ENCODE measurements at regions not wholly inside any gene's neighbourhood (a gene's known extent, or its start where the extent isn't known, plus 50 kb on each side); places are given as distances from the start of the nearest gene placed in this dataset.
"Not testable (repeated sequence)": the region's sequence is repeated elsewhere in the genome, so short reads cannot be mapped to it uniquely, and the experiment has no call there.

- DNase-seq (ENCODE audit: low read depth): no peak
These were observed 248.7 kb downstream of the ABCC12 start for GRCh38 chr16:47907109-47907508.

- DNase-seq (ENCODE audit: low read depth): no peak
These were observed 250.0 kb downstream of the ABCC12 start for GRCh38 chr16:47905771-47906170.

- DNase-seq (ENCODE audit: low read depth): no peak
These were observed 251.1 kb downstream of the ABCC12 start for GRCh38 chr16:47904691-47905090.

- no peak for DNase-seq (ENCODE audit: low read depth)
These were observed 252.3 kb downstream of the ABCC12 start for GRCh38 chr16:47903470-47903869.

- not testable (repeated sequence) for DNase-seq (ENCODE audit: low read depth)
These were observed 258.7 kb downstream of the ABCC12 start for GRCh38 chr16:47897105-47897504.

- DNase-seq (ENCODE audit: low read depth): no peak
These were observed 260.6 kb downstream of the ABCC12 start for GRCh38 chr16:47895146-47895545.

GRCh38 chr16:47892999-47893398 lies 262.8 kb downstream of the ABCC12 start:
- DNase-seq (ENCODE audit: low read depth): no peak

- DNase-seq (ENCODE audit: low read depth): no peak
These were observed 267.1 kb downstream of the ABCC12 start for GRCh38 chr16:47888734-47889133.

- no peak for DNase-seq (ENCODE audit: low read depth)
These were observed 267.7 kb downstream of the ABCC12 start for GRCh38 chr16:47888142-47888541.

- no peak for DNase-seq (ENCODE audit: low read depth)
These were observed 268.3 kb downstream of the ABCC12 start for GRCh38 chr16:47887496-47887895.

GRCh38 chr16:47886631-47887415 lies 269.0 kb downstream of the ABCC12 start:
- DNase-seq (ENCODE audit: low read depth): no peak

- no peak for DNase-seq (ENCODE audit: low read depth)
These were observed 269.7 kb downstream of the ABCC12 start for GRCh38 chr16:47886139-47886538.

GRCh38 chr16:47885489-47885888 lies 270.3 kb downstream of the ABCC12 start:
- no peak for DNase-seq (ENCODE audit: low read depth)

GRCh38 chr16:47884116-47884725 lies 271.6 kb downstream of the ABCC12 start:
- DNase-seq (ENCODE audit: low read depth): no peak

- no peak for DNase-seq (ENCODE audit: low read depth)
These were observed 274.2 kb downstream of the ABCC12 start for GRCh38 chr16:47881574-47881973.

GRCh38 chr16:47880653-47881052 lies 275.1 kb downstream of the ABCC12 start:
- DNase-seq (ENCODE audit: low read depth): no peak

GRCh38 chr16:47877166-47877565 lies 278.6 kb downstream of the ABCC12 start:
- no peak for DNase-seq (ENCODE audit: low read depth)

GRCh38 chr16:47876511-47876910 lies 279.3 kb downstream of the ABCC12 start:
- no peak for DNase-seq (ENCODE audit: low read depth)

GRCh38 chr16:47873434-47873833 lies 282.4 kb downstream of the ABCC12 start:
- no peak for DNase-seq (ENCODE audit: low read depth)

- DNase-seq (ENCODE audit: low read depth): no peak
These were observed 283.6 kb downstream of the ABCC12 start for GRCh38 chr16:47872225-47872624.

- DNase-seq (ENCODE audit: low read depth): no peak
These were observed 289.4 kb downstream of the ABCC12 start for GRCh38 chr16:47866423-47866822.

- no peak for DNase-seq (ENCODE audit: low read depth)
These were observed 290.4 kb downstream of the ABCC12 start for GRCh38 chr16:47865337-47865855.

- not testable (repeated sequence) for DNase-seq (ENCODE audit: low read depth)
These were observed 291.5 kb downstream of the ABCC12 start for GRCh38 chr16:47864262-47864661.
